ENCODE measurements at regions not wholly inside any gene's neighbourhood (a gene's known extent, or its start where the extent isn't known, plus 50 kb on each side); places are given as distances from the start of the nearest gene placed in this dataset.

- Histone ChIP-seq H3K9ac (ENCODE audit: control insufficient read depth, insufficient read depth, low read length) (no peak overlapping the region), H4K20me1 (ENCODE audit: control insufficient read depth, insufficient read depth) (no peaks in the 10 kb centered on the region), H3K36me3 (ENCODE audit: control insufficient read depth in 2 of 2, insufficient read depth in 2 of 2, low read length in 1 of 2) (no peaks in the 10 kb centered on the region), H3K27me3 (replicated peaks in 1 of 2; ENCODE audit: control insufficient read depth in 2 of 2, insufficient read depth in 2 of 2, low read length in 1 of 2) (no peaks in the 10 kb centered on the region), H3K79me2 (ENCODE audit: control insufficient read depth, insufficient read depth, low read length) (no peaks in the 10 kb centered on the region), H3K4me3 (no peak overlapping the region), H2AFZ (ENCODE audit: control insufficient read depth, low read depth, low read length) (no peak overlapping the region), H3K27ac (ENCODE audit: control insufficient read depth, insufficient read depth) (no peak overlapping the region), H3K9me3 (replicated peaks; ENCODE audit: control insufficient read depth, insufficient read depth, low read length) (no peaks in the 10 kb centered on the region; the same call in 2 of the 3 replicates), H3K4me2 (ENCODE audit: control insufficient read depth, insufficient read depth) (no peak overlapping the region), H3K4me1 (ENCODE audit: control insufficient read depth, insufficient read depth, low read length) (peaks cover 16% of the 10 kb centered on the region)
- ATAC-seq (no peak), DNase-seq (ENCODE audit: low read depth, low spot score) (no peak), FAIRE-seq (no peak)
- TF ChIP-seq HCFC1 (IDR thresholded peaks at IDR 0.05; ENCODE audit: low read length) (no peak), RCOR1 (conservative IDR thresholded peaks at IDR 0.05; ENCODE audit: low read depth, low read length) (no peak), ZNF592 (IDR thresholded peaks at IDR 0.05) (no peak), ESRRA (IDR thresholded peaks at IDR 0.05; ENCODE audit: low read length) (no peak), CREM (IDR thresholded peaks at IDR 0.05; ENCODE audit: low read depth) (no peak), NBN (IDR thresholded peaks at IDR 0.05) (no peak), PML (IDR thresholded peaks at IDR 0.05; ENCODE audit: low read length) (no peak), MEF2A (IDR thresholded peaks at IDR 0.05; ENCODE audit: insufficient read depth, low read depth, low read length) (no peak), REST (IDR thresholded peaks at IDR 0.05; ENCODE audit: low read depth, low read length) (no peak), POLR2A (IDR thresholded peaks at IDR 0.05; ENCODE audit: low read depth, low read length) (no peak), IKZF1 (conservative IDR thresholded peaks at IDR 0.05) (no peak), NFIC (IDR thresholded peaks at IDR 0.05; ENCODE audit: low read depth, low read length) (no peak), SMAD1 (IDR thresholded peaks at IDR 0.05; ENCODE audit: low read depth, partially characterized antibody) (no peak), SMC3 (IDR thresholded peaks at IDR 0.05; ENCODE audit: borderline replicate concordance, low read length) (no peak), TCF3 (IDR thresholded peaks at IDR 0.05; ENCODE audit: borderline replicate concordance, insufficient read depth, low read depth, low read length) (no peak), TAF1 (IDR thresholded peaks at IDR 0.05; ENCODE audit: borderline replicate concordance, low read depth, low read length) (no peak)
- TF ChIP-seq, protein P1, sequence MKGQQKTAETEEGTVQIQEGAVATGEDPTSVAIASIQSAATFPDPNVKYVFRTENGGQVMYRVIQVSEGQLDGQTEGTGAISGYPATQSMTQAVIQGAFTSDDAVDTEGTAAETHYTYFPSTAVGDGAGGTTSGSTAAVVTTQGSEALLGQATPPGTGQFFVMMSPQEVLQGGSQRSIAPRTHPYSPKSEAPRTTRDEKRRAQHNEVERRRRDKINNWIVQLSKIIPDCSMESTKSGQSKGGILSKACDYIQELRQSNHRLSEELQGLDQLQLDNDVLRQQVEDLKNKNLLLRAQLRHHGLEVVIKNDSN (IDR thresholded peaks at IDR 0.05; ENCODE audit: borderline replicate concordance, extremely low read length, insufficient read depth, low read depth, low read length): no peak
- ChIA-PET SMC1A (ENCODE audit: uncharacterized antibody, unreplicated experiment) (interaction anchor here (0.7 kb wide), 1 partner anchor 114 kb away, joined by 3 read pairs; no protein-coding TSS in a partner anchor), POLR2A (no interaction called here), RAD21 (ENCODE audit: unreplicated experiment) (no interaction called here), CTCF (interaction anchor here (0.6 to 1.2 kb wide), 2 partner anchors 16 to 35 kb away, joined by 3 to 5 read pairs; no protein-coding TSS in a partner anchor)
- BruUV-seq (replicated peaks): no TSS peak
- WGBS (ENCODE audit: insufficient coverage, insufficient replicate concordance, low lambda C conversion rate, missing lambda C conversion rate): 90% methylated on average over 4 of the region's 4 CpGs
- intact Hi-C loops (cut with micrococcal nuclease; ENCODE audit: unreplicated experiment): no loop called here
- in situ Hi-C loops (cut with MboI): no loop called here
Observed at GRCh38 chr13:40053401-40053800, 397.9 kb downstream of the COG6 start.
